ENCODE measurements at regions not wholly inside any gene's neighbourhood (a gene's known extent, or its start where the extent isn't known, plus 50 kb on each side); places are given as distances from the start of the nearest gene placed in this dataset.

- ChIA-PET CTCF (no interaction called here), POLR2A (ENCODE audit: low non-redundant PET) (no interaction called here)
- DNase-seq (ENCODE audit: low spot score), result no peak
- intact Hi-C loops (cut with micrococcal nuclease; ENCODE audit: unreplicated experiment), result no loop called here
- TF ChIP-seq EZH2 (IDR thresholded peaks at IDR 0.05; ENCODE audit: borderline replicate concordance, low read depth, low read length, poor library complexity, severe bottlenecking), result no peak
- H3K36me3 ChIP-seq (ENCODE audit: insufficient read depth, low read length, poor library complexity, severe bottlenecking), result no peaks in the 10 kb centered on the region
- H3K9me3 ChIP-seq (ENCODE audit: low read depth, low read length, poor library complexity, severe bottlenecking), result no peaks in the 10 kb centered on the region
- H3K4me1 ChIP-seq (ENCODE audit: insufficient read depth, low read length, poor library complexity, severe bottlenecking), result peaks cover 7% of the 10 kb centered on the region
- H3K4me3 ChIP-seq (ENCODE audit: low read depth, low read length, poor library complexity, severe bottlenecking), result no peak overlapping the region
- BruUV-seq (replicated peaks), result no TSS peak
- H3K27me3 ChIP-seq (replicated peaks; ENCODE audit: insufficient read depth, low read depth, low read length, poor library complexity), result no peaks in the 10 kb centered on the region
- H3K27ac ChIP-seq (ENCODE audit: low read depth, low read length, poor library complexity, severe bottlenecking), result no peak overlapping the region
These were observed 61.6 kb downstream of the ARL4A start for GRCh38 chr7:12749069-12749468.

- H3K27me3 ChIP-seq (replicated peaks; ENCODE audit: insufficient read depth, low read depth, low read length, poor library complexity), result no peaks in the 10 kb centered on the region
- no peak overlapping the region for H3K4me3 ChIP-seq (ENCODE audit: low read depth, low read length, poor library complexity, severe bottlenecking)
- CTCF ChIA-PET, result no interaction called here
- no TSS peak for BruUV-seq (replicated peaks)
- no peaks in the 10 kb centered on the region for H3K9me3 ChIP-seq (ENCODE audit: low read depth, low read length, poor library complexity, severe bottlenecking)
- intact Hi-C loops (cut with micrococcal nuclease; ENCODE audit: unreplicated experiment), result no loop called here
- POLR2A ChIA-PET (ENCODE audit: low non-redundant PET), result no interaction called here
- peaks cover 7% of the 10 kb centered on the region for H3K4me1 ChIP-seq (ENCODE audit: insufficient read depth, low read length, poor library complexity, severe bottlenecking)
- no peak overlapping the region for H3K27ac ChIP-seq (ENCODE audit: low read depth, low read length, poor library complexity, severe bottlenecking)
- DNase-seq (ENCODE audit: low spot score), result no peak
- no peaks in the 10 kb centered on the region for H3K36me3 ChIP-seq (ENCODE audit: insufficient read depth, low read length, poor library complexity, severe bottlenecking)
- TF ChIP-seq, protein P1, sequence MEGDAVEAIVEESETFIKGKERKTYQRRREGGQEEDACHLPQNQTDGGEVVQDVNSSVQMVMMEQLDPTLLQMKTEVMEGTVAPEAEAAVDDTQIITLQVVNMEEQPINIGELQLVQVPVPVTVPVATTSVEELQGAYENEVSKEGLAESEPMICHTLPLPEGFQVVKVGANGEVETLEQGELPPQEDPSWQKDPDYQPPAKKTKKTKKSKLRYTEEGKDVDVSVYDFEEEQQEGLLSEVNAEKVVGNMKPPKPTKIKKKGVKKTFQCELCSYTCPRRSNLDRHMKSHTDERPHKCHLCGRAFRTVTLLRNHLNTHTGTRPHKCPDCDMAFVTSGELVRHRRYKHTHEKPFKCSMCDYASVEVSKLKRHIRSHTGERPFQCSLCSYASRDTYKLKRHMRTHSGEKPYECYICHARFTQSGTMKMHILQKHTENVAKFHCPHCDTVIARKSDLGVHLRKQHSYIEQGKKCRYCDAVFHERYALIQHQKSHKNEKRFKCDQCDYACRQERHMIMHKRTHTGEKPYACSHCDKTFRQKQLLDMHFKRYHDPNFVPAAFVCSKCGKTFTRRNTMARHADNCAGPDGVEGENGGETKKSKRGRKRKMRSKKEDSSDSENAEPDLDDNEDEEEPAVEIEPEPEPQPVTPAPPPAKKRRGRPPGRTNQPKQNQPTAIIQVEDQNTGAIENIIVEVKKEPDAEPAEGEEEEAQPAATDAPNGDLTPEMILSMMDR (conservative IDR thresholded peaks at IDR 0.05; ENCODE audit: low read depth, low read length), result no peak
- TF ChIP-seq EZH2 (IDR thresholded peaks at IDR 0.05; ENCODE audit: borderline replicate concordance, low read depth, low read length, poor library complexity, severe bottlenecking), result no peak
These were observed 62.3 kb downstream of the ARL4A start for GRCh38 chr7:12749746-12750145.

DNA sequence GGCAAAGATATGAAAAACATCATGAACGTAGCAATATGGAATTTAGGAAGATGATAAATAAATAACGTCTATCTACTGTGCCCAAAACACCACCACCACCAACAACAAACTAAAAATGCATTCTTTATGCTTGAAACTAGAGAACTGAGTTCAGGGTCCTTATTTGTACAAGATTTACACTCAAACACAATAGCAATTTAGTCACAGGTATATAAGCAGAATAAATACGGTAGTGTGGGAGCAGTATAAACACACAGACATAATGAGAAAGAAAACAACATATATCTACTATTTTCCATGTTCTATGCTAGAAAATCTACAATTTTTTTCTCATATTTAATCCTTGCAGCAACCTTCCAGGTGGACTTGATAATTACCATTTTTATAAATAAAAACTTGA lies 64.3 kb downstream of the ARL4A start:
- intact Hi-C loops (cut with micrococcal nuclease; ENCODE audit: unreplicated experiment), result no loop called here
- Histone ChIP-seq H3K4me1 (ENCODE audit: insufficient read depth, low read length, poor library complexity, severe bottlenecking) (no peaks in the 10 kb centered on the region), H3K9me3 (ENCODE audit: low read depth, low read length, poor library complexity, severe bottlenecking) (no peaks in the 10 kb centered on the region), H3K27me3 (replicated peaks; ENCODE audit: insufficient read depth, low read depth, low read length, poor library complexity) (no peaks in the 10 kb centered on the region), H3K36me3 (ENCODE audit: insufficient read depth, low read length, poor library complexity, severe bottlenecking) (no peaks in the 10 kb centered on the region), H3K4me3 (ENCODE audit: low read depth, low read length, poor library complexity, severe bottlenecking) (no peak overlapping the region), H3K27ac (ENCODE audit: low read depth, low read length, poor library complexity, severe bottlenecking) (no peak overlapping the region)
- no peak for DNase-seq (ENCODE audit: low spot score)
- CTCF ChIA-PET, result no interaction called here
- POLR2A ChIA-PET (ENCODE audit: low non-redundant PET), result no interaction called here
- TF ChIP-seq EZH2 (IDR thresholded peaks at IDR 0.05; ENCODE audit: borderline replicate concordance, low read depth, low read length, poor library complexity, severe bottlenecking), result no peak
- TF ChIP-seq, protein P1 (conservative IDR thresholded peaks at IDR 0.05; ENCODE audit: low read depth, low read length), result no peak
- BruUV-seq (replicated peaks), result no TSS peak

DNA sequence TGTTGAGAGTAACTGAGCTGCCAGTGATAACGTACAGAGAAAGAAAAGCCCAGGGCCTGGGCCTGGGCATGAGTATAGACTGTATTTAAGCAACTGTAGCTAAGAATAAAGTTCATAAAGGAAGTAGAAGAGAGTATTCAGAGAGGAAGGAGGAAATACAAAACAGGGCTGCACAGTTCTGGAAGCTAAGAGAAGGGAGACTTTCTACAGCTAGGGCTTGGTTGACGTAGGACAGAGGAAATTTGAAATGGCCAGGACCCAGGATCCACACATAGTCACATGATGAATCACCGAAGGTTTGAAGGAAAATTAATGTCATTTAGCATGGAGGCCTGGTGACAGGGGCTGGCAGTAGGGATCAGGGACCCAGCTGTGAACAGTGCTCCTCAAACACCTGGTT lies 66.7 kb downstream of the ARL4A start:
- TF ChIP-seq, protein P1 (conservative IDR thresholded peaks at IDR 0.05; ENCODE audit: low read depth, low read length), result no peak
- no peak for TF ChIP-seq EZH2 (IDR thresholded peaks at IDR 0.05; ENCODE audit: borderline replicate concordance, low read depth, low read length, poor library complexity, severe bottlenecking)
- DNase-seq (ENCODE audit: low spot score), result no peak
- Histone ChIP-seq H3K4me1 (ENCODE audit: insufficient read depth, low read length, poor library complexity, severe bottlenecking) (no peaks in the 10 kb centered on the region), H3K9me3 (ENCODE audit: low read depth, low read length, poor library complexity, severe bottlenecking) (no peaks in the 10 kb centered on the region), H3K27me3 (replicated peaks; ENCODE audit: insufficient read depth, low read depth, low read length, poor library complexity) (no peaks in the 10 kb centered on the region), H3K36me3 (ENCODE audit: insufficient read depth, low read length, poor library complexity, severe bottlenecking) (no peaks in the 10 kb centered on the region), H3K4me3 (ENCODE audit: low read depth, low read length, poor library complexity, severe bottlenecking) (no peak overlapping the region), H3K27ac (ENCODE audit: low read depth, low read length, poor library complexity, severe bottlenecking) (no peak overlapping the region)
- CTCF ChIA-PET, result no interaction called here
- POLR2A ChIA-PET (ENCODE audit: low non-redundant PET), result no interaction called here
- intact Hi-C loops (cut with micrococcal nuclease; ENCODE audit: unreplicated experiment), result no loop called here
- no TSS peak for BruUV-seq (replicated peaks)
